ENCODE measurements at regions not wholly inside any gene's neighbourhood (a gene's known extent, or its start where the extent isn't known, plus 50 kb on each side); places are given as distances from the start of the nearest gene placed in this dataset.
"Not testable (repeated sequence)": the region's sequence is repeated elsewhere in the genome, so short reads cannot be mapped to it uniquely, and the experiment has no call there.

- DNase-seq = no peak
Observed at GRCh38 chr1:43039228-43040055, 80.8 kb upstream of the SLC2A1 start.

GRCh38 chr1:43038232-43038935, 79.7 kb upstream of the SLC2A1 start:
- no peak for DNase-seq

GRCh38 chr1:43037466-43037865, 78.8 kb upstream of the SLC2A1 start:
- no peak for DNase-seq

- DNase-seq = no peak
Observed at GRCh38 chr1:43036932-43037331, 78.3 kb upstream of the SLC2A1 start.

GRCh38 chr1:43035821-43036741, 77.4 kb upstream of the SLC2A1 start:
- DNase-seq = no peak

GRCh38 chr1:43034778-43035177, 76.1 kb upstream of the SLC2A1 start:
- no peak for DNase-seq

- no peak for DNase-seq
Observed at GRCh38 chr1:43034195-43034658, 75.6 kb upstream of the SLC2A1 start.

GRCh38 chr1:43031316-43032203, 72.9 kb upstream of the SLC2A1 start:
- DNase-seq = no peak

GRCh38 chr1:43024905-43025304, 66.2 kb upstream of the SLC2A1 start:
- no peak for DNase-seq

GRCh38 chr1:43021547-43022474, 63.1 kb upstream of the SLC2A1 start:
- no peak for DNase-seq

GRCh38 chr1:43019226-43019625, 60.6 kb upstream of the SLC2A1 start:
- DNase-seq = no peak

- DNase-seq = no peak
Observed at GRCh38 chr1:43018121-43018520, 59.5 kb upstream of the SLC2A1 start.

- no peak for DNase-seq
Observed at GRCh38 chr1:43015269-43015668, 56.6 kb upstream of the SLC2A1 start.

- not testable (repeated sequence) for DNase-seq
Observed at GRCh38 chr1:43014579-43014978, 55.9 kb upstream of the SLC2A1 start.

GRCh38 chr1:43011020-43011419, 52.4 kb upstream of the SLC2A1 start:
- DNase-seq = no peak

GRCh38 chr1:43009274-43009673, 50.6 kb upstream of the SLC2A1 start:
- no peak for DNase-seq

- DNase-seq = no peak
Observed at GRCh38 chr1:43008115-43009060, 49.7 kb upstream of the SLC2A1 start.
